OCI-LY1 (cell line): ENCODE measurements at regions not wholly inside any gene's neighbourhood (a gene's known extent, or its start where the extent isn't known, plus 50 kb on each side); places are given as distances from the start of the nearest gene placed in this dataset.

ENCODE experiments used
- H2AFZ ChIP-seq: fragments of 200-600 bp; sonication (generic), shearing (Covaris generic); 2 replicates; pipeline ENCODE4 v1.6.0; 2014; ENCODE audit warnings: antibody characterized with exemption, mild to moderate bottlenecking, low read length
- H3F3A ChIP-seq: fragments of 200-600 bp; sonication (generic), shearing (Covaris generic); 2 replicates; pipeline ENCODE4 v1.6.0; 2014; ENCODE audit warnings: mild to moderate bottlenecking, antibody characterized with exemption, low read length, moderate library complexity; ENCODE audit not compliant: insufficient read depth
- H3K27ac ChIP-seq: fragments of 200-600 bp; sonication (generic); 2 replicates; pipeline ENCODE4 v1.5.1; 2014; ENCODE audit warnings: low read length, mixed run types, mild to moderate bottlenecking, low read depth; ENCODE audit not compliant: poor library complexity, severe bottlenecking
- H3K27me3 ChIP-seq: fragments of 200-600 bp; sonication (generic); 2 replicates; pipeline ENCODE4 v1.6.0; 2014; ENCODE audit warnings: antibody characterized with exemption, mild to moderate bottlenecking, low read length, moderate library complexity; ENCODE audit not compliant: insufficient read depth
- H3K36me3 ChIP-seq: fragments of 200-600 bp; sonication (generic); 2 replicates; pipeline ENCODE4 v1.6.1; 2014; ENCODE audit warnings: mild to moderate bottlenecking, antibody characterized with exemption, low read length, moderate library complexity, mixed read lengths; ENCODE audit not compliant: insufficient read depth
- H3K4me1 ChIP-seq: fragments of 200-600 bp; sonication (generic); 2 replicates; pipeline ENCODE4 v1.5.1; 2014; ENCODE audit warnings: mild to moderate bottlenecking, low read length, moderate library complexity; ENCODE audit not compliant: insufficient read depth, severe bottlenecking
- H3K4me2 ChIP-seq: fragments of 200-600 bp; sonication (generic), shearing (Covaris generic); 2 replicates; pipeline ENCODE4 v1.6.1; 2014; ENCODE audit warnings: low read length
- H3K4me3 ChIP-seq: fragments of 200-600 bp; sonication (generic); 2 replicates; pipeline ENCODE4 v1.5.1; 2014; ENCODE audit warnings: low read length, low read depth, mild to moderate bottlenecking, mixed read lengths; ENCODE audit not compliant: poor library complexity, severe bottlenecking
- H3K79me2 ChIP-seq: fragments of 200-600 bp; shearing (Covaris generic); 2 replicates; pipeline ENCODE4 v1.6.1; 2016; ENCODE audit warnings: mixed run types, low read length, mixed read lengths; ENCODE audit not compliant: insufficient read depth
- H3K9ac ChIP-seq: fragments of 200-600 bp; sonication (generic), shearing (Covaris generic); 2 replicates; pipeline ENCODE4 v1.6.1; 2014; ENCODE audit warnings: mild to moderate bottlenecking, low read length, mixed read lengths
- H3K9me2 ChIP-seq: fragments of 200-600 bp; sonication (generic), shearing (Covaris generic); 2 replicates; pipeline ENCODE4 v1.6.1; 2014; ENCODE audit warnings: low read depth, mild to moderate bottlenecking, low read length, mixed read lengths
- H3K9me3 ChIP-seq: fragments of 200-600 bp; shearing (Covaris generic); 2 replicates; pipeline ENCODE4 v1.6.1; 2014; ENCODE audit warnings: low read length, mixed read lengths
- H4K20me1 ChIP-seq: fragments of 200-600 bp; sonication (generic), shearing (Covaris generic); 2 replicates; pipeline ENCODE4 v1.6.0; 2016; ENCODE audit warnings: mild to moderate bottlenecking, low read length; ENCODE audit not compliant: insufficient read depth
- CTCF ChIP-seq: fragments of 200-600 bp; sonication (generic), shearing (Covaris generic); IDR thresholded peaks from 2 replicates; pipeline ENCODE4 v1.5.1; 2017; ENCODE audit warnings: mild to moderate bottlenecking, antibody characterized with exemption, low read length, moderate library complexity, mixed read lengths
- EZH2 ChIP-seq: fragments of 200-600 bp; sonication (generic), shearing (Covaris generic); IDR thresholded peaks from 2 replicates; pipeline ENCODE4 v1.8.0; 2017; ENCODE audit warnings: borderline replicate concordance, mixed run types, mild to moderate bottlenecking, antibody characterized with exemption, low read length, moderate library complexity, mixed read lengths

GRCh38 chr6:77205936-77206335 is 257.4 kb downstream of the HTR1B start:
- H3K36me3 ChIP-seq: no peaks in the 10 kb centered on the region
- no peaks in the 10 kb centered on the region for H3K79me2 ChIP-seq
- H3K9ac ChIP-seq: no peak overlapping the region
- no peaks in the 10 kb centered on the region for H4K20me1 ChIP-seq
- no peak overlapping the region for H3K27ac ChIP-seq
- H2AFZ ChIP-seq: no peak overlapping the region
- no peaks in the 10 kb centered on the region for H3K9me2 ChIP-seq
- no peak overlapping the region for H3K4me3 ChIP-seq
- H3K9me3 ChIP-seq: no peaks in the 10 kb centered on the region
- TF ChIP-seq EZH2: no peak
- TF ChIP-seq CTCF: no peak
- no peak overlapping the region for H3K4me2 ChIP-seq
- H3F3A ChIP-seq: no peaks in the 10 kb centered on the region
- no peaks in the 10 kb centered on the region for H3K27me3 ChIP-seq
- no peaks in the 10 kb centered on the region for H3K4me1 ChIP-seq

GRCh38 chr6:77204555-77204954 is 258.7 kb downstream of the HTR1B start:
- no peak overlapping the region for H3K27ac ChIP-seq
- no peak overlapping the region for H3K9ac ChIP-seq
- no peaks in the 10 kb centered on the region for H3F3A ChIP-seq
- H3K36me3 ChIP-seq: no peaks in the 10 kb centered on the region
- no peak for TF ChIP-seq EZH2
- no peak for TF ChIP-seq CTCF
- H3K9me3 ChIP-seq: no peaks in the 10 kb centered on the region
- H3K4me1 ChIP-seq: no peaks in the 10 kb centered on the region
- no peaks in the 10 kb centered on the region for H3K27me3 ChIP-seq
- H3K4me3 ChIP-seq: no peak overlapping the region
- no peaks in the 10 kb centered on the region for H3K79me2 ChIP-seq
- H2AFZ ChIP-seq: no peak overlapping the region
- H4K20me1 ChIP-seq: no peaks in the 10 kb centered on the region
- no peak overlapping the region for H3K4me2 ChIP-seq
- no peaks in the 10 kb centered on the region for H3K9me2 ChIP-seq

- H3K9me3 ChIP-seq: no peaks in the 10 kb centered on the region
- H3K79me2 ChIP-seq: no peaks in the 10 kb centered on the region
- no peaks in the 10 kb centered on the region for H3K36me3 ChIP-seq
- H3K4me3 ChIP-seq: no peak overlapping the region
- no peaks in the 10 kb centered on the region for H3K9me2 ChIP-seq
- H2AFZ ChIP-seq: no peak overlapping the region
- no peaks in the 10 kb centered on the region for H3K27me3 ChIP-seq
- H3K4me2 ChIP-seq: no peak overlapping the region
- no peak overlapping the region for H3K27ac ChIP-seq
- TF ChIP-seq EZH2: no peak
- no peak for TF ChIP-seq CTCF
- H3K9ac ChIP-seq: no peak overlapping the region
- H4K20me1 ChIP-seq: no peaks in the 10 kb centered on the region
- H3F3A ChIP-seq: no peaks in the 10 kb centered on the region
- no peaks in the 10 kb centered on the region for H3K4me1 ChIP-seq
Measured at GRCh38 chr6:77183447-77183846, 279.8 kb downstream of the HTR1B start.
